ENCODE measurements at regions not wholly inside any gene's neighbourhood (a gene's known extent, or its start where the extent isn't known, plus 50 kb on each side); places are given as distances from the start of the nearest gene placed in this dataset.

GRCh38 chr11:127376301-127376700 is 375.7 kb upstream of the KIRREL3 start (continued):
- TF ChIP-seq ARID4B (CRISPR knock-in tag; IDR thresholded peaks at IDR 0.05; ENCODE audit: borderline replicate concordance) (no peak), RELA (CRISPR knock-in tag; IDR thresholded peaks at IDR 0.05; ENCODE audit: borderline replicate concordance) (no peak)

- ChIA-PET POLR2A (no interaction called here), CTCF (no interaction called here)
- Mint-ChIP-seq H3K36me3 (peaks cover 4% of the 10 kb centered on the region), H3K27me3 (ENCODE audit: low read depth) (no peaks in the 10 kb centered on the region), H3K27ac (no peak overlapping the region), H3K4me3 (no peak overlapping the region), H3K9me3 (no peaks in the 10 kb centered on the region), H3K4me1 (no peaks in the 10 kb centered on the region)
- DNase-seq (ENCODE audit: low spot score) (no peak), ATAC-seq (no peak)
- TF ChIP-seq PRRX2 (CRISPR knock-in tag; IDR thresholded peaks at IDR 0.05) = no peak
- TF ChIP-seq KAT7 (CRISPR knock-in tag; IDR thresholded peaks at IDR 0.05; ENCODE audit: borderline replicate concordance) = no peak
- TF ChIP-seq TP53 (CRISPR knock-in tag; IDR thresholded peaks at IDR 0.05) = no peak
- TF ChIP-seq, protein P1, sequence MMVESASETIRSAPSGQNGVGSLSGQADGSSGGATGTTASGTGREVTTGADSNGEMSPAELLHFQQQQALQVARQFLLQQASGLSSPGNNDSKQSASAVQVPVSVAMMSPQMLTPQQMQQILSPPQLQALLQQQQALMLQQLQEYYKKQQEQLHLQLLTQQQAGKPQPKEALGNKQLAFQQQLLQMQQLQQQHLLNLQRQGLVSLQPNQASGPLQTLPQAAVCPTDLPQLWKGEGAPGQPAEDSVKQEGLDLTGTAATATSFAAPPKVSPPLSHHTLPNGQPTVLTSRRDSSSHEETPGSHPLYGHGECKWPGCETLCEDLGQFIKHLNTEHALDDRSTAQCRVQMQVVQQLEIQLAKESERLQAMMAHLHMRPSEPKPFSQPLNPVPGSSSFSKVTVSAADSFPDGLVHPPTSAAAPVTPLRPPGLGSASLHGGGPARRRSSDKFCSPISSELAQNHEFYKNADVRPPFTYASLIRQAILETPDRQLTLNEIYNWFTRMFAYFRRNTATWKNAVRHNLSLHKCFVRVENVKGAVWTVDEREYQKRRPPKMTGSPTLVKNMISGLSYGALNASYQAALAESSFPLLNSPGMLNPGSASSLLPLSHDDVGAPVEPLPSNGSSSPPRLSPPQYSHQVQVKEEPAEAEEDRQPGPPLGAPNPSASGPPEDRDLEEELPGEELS (CRISPR knock-in tag; IDR thresholded peaks at IDR 0.05) = no peak
- TF ChIP-seq ZNF281 (CRISPR knock-in tag; IDR thresholded peaks at IDR 0.05) = no peak
- TF ChIP-seq E2F1 (CRISPR knock-in tag; IDR thresholded peaks at IDR 0.05) = no peak
Measured at GRCh38 chr11:127369356-127369755, 368.8 kb upstream of the KIRREL3 start.

- ChIA-PET CTCF (interaction anchor here (1.3 kb wide), 1 partner anchor 17 kb away, joined by 4 read pairs; no protein-coding TSS in a partner anchor), POLR2A (no interaction called here)
- peaks cover 12% of the 10 kb centered on the region for H3K4me1 Mint-ChIP-seq
- DNase-seq (ENCODE audit: low spot score) (no peak), ATAC-seq (peak; percentile 46; the same call in 1 of the 2 replicates)
- TF ChIP-seq FOXP1 (CRISPR knock-in tag; IDR thresholded peaks at IDR 0.05; ENCODE audit: borderline replicate concordance) (no peak), SMAD4 (CRISPR knock-in tag; IDR thresholded peaks at IDR 0.05) (no peak), NR3C1 (CRISPR knock-in tag; conservative IDR thresholded peaks at IDR 0.05; ENCODE audit: low read depth) (no peak), NFATC4 (CRISPR knock-in tag; IDR thresholded peaks at IDR 0.05) (no peak), JAZF1 (CRISPR knock-in tag; IDR thresholded peaks at IDR 0.05) (no peak), TCF7 (CRISPR knock-in tag; IDR thresholded peaks at IDR 0.05; ENCODE audit: low read depth) (no peak)
- TF ChIP-seq, protein P1 (CRISPR knock-in tag; IDR thresholded peaks at IDR 0.05) = no peak
- TF ChIP-seq, protein P2, sequence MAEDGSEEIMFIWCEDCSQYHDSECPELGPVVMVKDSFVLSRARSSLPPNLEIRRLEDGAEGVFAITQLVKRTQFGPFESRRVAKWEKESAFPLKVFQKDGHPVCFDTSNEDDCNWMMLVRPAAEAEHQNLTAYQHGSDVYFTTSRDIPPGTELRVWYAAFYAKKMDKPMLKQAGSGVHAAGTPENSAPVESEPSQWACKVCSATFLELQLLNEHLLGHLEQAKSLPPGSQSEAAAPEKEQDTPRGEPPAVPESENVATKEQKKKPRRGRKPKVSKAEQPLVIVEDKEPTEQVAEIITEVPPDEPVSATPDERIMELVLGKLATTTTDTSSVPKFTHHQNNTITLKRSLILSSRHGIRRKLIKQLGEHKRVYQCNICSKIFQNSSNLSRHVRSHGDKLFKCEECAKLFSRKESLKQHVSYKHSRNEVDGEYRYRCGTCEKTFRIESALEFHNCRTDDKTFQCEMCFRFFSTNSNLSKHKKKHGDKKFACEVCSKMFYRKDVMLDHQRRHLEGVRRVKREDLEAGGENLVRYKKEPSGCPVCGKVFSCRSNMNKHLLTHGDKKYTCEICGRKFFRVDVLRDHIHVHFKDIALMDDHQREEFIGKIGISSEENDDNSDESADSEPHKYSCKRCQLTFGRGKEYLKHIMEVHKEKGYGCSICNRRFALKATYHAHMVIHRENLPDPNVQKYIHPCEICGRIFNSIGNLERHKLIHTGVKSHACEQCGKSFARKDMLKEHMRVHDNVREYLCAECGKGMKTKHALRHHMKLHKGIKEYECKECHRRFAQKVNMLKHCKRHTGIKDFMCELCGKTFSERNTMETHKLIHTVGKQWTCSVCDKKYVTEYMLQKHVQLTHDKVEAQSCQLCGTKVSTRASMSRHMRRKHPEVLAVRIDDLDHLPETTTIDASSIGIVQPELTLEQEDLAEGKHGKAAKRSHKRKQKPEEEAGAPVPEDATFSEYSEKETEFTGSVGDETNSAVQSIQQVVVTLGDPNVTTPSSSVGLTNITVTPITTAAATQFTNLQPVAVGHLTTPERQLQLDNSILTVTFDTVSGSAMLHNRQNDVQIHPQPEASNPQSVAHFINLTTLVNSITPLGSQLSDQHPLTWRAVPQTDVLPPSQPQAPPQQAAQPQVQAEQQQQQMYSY (CRISPR knock-in tag; IDR thresholded peaks at IDR 0.05) = no peak
- no peaks in the 10 kb centered on the region for H3K9me3 Mint-ChIP-seq
- peak overlapping the region; percentile 82; the same call in 1 of the 2 replicates for H3K27ac Mint-ChIP-seq
- H3K27me3 Mint-ChIP-seq (ENCODE audit: low read depth) = no peaks in the 10 kb centered on the region
- H3K36me3 Mint-ChIP-seq = peaks cover 6% of the 10 kb centered on the region
- H3K4me3 Mint-ChIP-seq = peak overlapping the region; percentile 59
Measured at GRCh38 chr11:127362754-127363308, 362.3 kb upstream of the KIRREL3 start.

Measured in WTC11 (cell line).